Breast epithelium (tissue), 3 donors: ENCODE measurements at regions not wholly inside any gene's neighbourhood (a gene's known extent, or its start where the extent isn't known, plus 50 kb on each side); places are given as distances from the start of the nearest gene placed in this dataset.

ENCODE experiments used
- CTCF ChIP-seq, 3 donors: fragments of 450-650 bp; IDR thresholded peaks; one replicate each; pipeline ENCODE4 v1.5.1; 2016 to 2017; ENCODE audit warnings: antibody characterized with exemption in 3 of 3, mild to moderate bottlenecking in 3 of 3, moderate library complexity in 3 of 3
- POLR2A ChIP-seq: fragments of 450-650 bp; IDR thresholded peaks from one replicate; pipeline ENCODE4 v1.6.1; 2016; ENCODE audit warnings: antibody characterized with exemption, mild to moderate bottlenecking, moderate library complexity

DNA sequence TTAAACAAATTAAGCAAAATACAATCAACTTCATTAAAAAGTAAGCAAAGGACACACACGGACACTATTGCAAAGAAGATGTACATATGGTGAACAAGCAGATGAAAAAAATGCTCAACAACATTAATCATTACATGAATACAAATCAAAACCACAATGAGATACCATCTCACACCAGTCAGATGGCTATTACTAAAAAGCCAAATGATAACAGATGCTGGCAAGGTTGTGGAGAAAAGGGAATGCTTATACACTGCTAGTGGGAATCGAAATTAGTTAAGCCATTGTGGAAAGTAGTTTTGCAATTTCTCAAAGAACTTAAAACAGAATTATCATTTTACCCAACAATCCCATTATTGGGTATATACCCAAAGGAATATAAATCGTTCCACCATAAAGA is 636.2 kb upstream of the ST8SIA4 start:
- no peak for TF ChIP-seq CTCF (IDR thresholded peaks at IDR 0.05)
- no peak for TF ChIP-seq POLR2A
